ENCODE measurements at regions not wholly inside any gene's neighbourhood (a gene's known extent, or its start where the extent isn't known, plus 50 kb on each side); places are given as distances from the start of the nearest gene placed in this dataset.

DNA sequence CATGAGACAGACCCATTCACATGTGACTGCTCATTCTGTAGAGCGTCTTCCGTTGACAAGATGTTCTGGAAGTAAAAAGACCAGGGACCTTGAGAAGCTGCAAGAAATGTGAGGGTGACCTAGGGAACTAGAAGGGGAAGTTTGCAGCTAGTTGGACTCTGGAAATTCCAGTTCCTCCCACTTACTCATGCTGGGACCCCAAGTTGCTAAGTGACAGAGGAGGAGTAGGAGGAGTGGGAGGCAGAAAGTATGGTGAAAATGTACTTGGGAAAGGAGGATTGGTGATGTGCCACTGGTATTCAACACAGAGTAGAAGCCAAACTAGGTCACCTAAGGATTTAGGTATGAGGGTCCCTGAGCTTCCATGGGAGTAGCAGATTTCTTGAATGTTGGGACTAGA lies 132.4 kb downstream of the KCNA5 start:
- TF ChIP-seq EP300 (IDR thresholded peaks at IDR 0.05) = no peak
- TF ChIP-seq, protein P1, sequence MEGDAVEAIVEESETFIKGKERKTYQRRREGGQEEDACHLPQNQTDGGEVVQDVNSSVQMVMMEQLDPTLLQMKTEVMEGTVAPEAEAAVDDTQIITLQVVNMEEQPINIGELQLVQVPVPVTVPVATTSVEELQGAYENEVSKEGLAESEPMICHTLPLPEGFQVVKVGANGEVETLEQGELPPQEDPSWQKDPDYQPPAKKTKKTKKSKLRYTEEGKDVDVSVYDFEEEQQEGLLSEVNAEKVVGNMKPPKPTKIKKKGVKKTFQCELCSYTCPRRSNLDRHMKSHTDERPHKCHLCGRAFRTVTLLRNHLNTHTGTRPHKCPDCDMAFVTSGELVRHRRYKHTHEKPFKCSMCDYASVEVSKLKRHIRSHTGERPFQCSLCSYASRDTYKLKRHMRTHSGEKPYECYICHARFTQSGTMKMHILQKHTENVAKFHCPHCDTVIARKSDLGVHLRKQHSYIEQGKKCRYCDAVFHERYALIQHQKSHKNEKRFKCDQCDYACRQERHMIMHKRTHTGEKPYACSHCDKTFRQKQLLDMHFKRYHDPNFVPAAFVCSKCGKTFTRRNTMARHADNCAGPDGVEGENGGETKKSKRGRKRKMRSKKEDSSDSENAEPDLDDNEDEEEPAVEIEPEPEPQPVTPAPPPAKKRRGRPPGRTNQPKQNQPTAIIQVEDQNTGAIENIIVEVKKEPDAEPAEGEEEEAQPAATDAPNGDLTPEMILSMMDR (IDR thresholded peaks at IDR 0.05) = no peak
- TF ChIP-seq POLR2A (IDR thresholded peaks at IDR 0.05) = no peak
- no peak for TF ChIP-seq POLR2AphosphoS5 (IDR thresholded peaks at IDR 0.05)
- no peak for DNase-seq
- Histone ChIP-seq H3K36me3 (no peaks in the 10 kb centered on the region), H3K4me3 (no peak overlapping the region), H3K9me3 (no peaks in the 10 kb centered on the region), H3K4me1 (no peaks in the 10 kb centered on the region), H3K27me3 (peaks cover 0 to 7% (median 0%) of the 10 kb centered on the region in 3 donors), H3K27ac (no peak overlapping the region)
- intact Hi-C loops (cut with DNase I) = no loop called here
- 99% methylated on average over 2 of the region's 2 CpGs for WGBS, 2 donors

DNA sequence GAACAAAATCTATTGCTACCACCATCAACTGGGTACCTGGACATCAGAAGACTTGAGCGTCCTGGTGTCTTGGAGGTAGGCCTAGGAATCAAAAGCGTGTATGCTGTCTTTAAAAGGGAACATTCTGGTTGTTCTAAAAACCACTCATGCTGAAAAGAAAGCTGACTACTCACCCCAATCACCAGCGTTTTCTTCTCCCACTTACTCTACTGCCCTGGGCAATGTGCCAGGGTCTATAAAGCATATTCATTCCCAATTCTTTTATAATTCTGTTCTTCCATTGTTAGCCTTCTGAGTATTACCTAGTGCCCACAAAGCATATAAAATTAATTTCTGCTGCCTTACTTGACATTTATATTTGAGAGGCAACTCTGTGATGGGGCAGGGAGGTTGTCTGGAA lies 133.4 kb downstream of the KCNA5 start:
- Histone ChIP-seq H3K9me3 (no peaks in the 10 kb centered on the region), H3K4me3 (no peak overlapping the region), H3K27ac (no peak overlapping the region), H3K27me3 (peaks cover 0 to 2% (median 0%) of the 10 kb centered on the region in 3 donors), H3K36me3 (no peaks in the 10 kb centered on the region), H3K4me1 (no peaks in the 10 kb centered on the region)
- intact Hi-C loops (cut with DNase I) = no loop called here
- 28 to 63% methylated on average over 3 of the region's 3 CpGs for WGBS, 2 donors
- TF ChIP-seq, protein P1 (IDR thresholded peaks at IDR 0.05) = no peak
- TF ChIP-seq POLR2AphosphoS5 (IDR thresholded peaks at IDR 0.05) (no peak), EP300 (IDR thresholded peaks at IDR 0.05) (no peak), POLR2A (IDR thresholded peaks at IDR 0.05) (no peak)
- DNase-seq = no peak

DNA sequence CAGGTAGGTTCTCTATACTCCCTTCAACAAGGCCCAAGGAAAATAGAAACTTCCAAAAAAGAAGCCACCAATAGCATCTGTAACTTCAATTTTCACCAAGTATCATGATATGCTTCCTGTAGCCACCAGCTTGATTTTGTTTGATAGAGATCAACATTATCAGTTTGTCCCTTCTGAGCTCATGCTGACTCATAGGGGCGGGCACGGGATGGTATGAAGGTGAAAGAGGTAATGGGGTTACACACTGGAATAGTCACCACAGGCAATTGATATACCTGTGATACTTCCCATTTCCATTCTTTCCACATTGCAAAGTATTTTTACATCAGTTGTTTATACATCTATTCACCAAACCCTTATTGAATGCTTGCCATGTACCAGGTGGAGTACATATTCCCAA lies 134.1 kb downstream of the KCNA5 start:
- Histone ChIP-seq H3K9me3 (no peaks in the 10 kb centered on the region), H3K4me1 (no peaks in the 10 kb centered on the region), H3K27ac (no peak overlapping the region), H3K36me3 (no peaks in the 10 kb centered on the region), H3K27me3 (no peaks in the 10 kb centered on the region), H3K4me3 (no peak overlapping the region)
- WGBS, 2 donors = 85 to 90% methylated on average over 2 of the region's 2 CpGs
- no peak for DNase-seq
- intact Hi-C loops (cut with DNase I) = no loop called here
- no peak for TF ChIP-seq POLR2A (IDR thresholded peaks at IDR 0.05)
- TF ChIP-seq EP300 (IDR thresholded peaks at IDR 0.05) = no peak
- TF ChIP-seq, protein P1 (IDR thresholded peaks at IDR 0.05) = no peak
- no peak for TF ChIP-seq POLR2AphosphoS5 (IDR thresholded peaks at IDR 0.05)

DNA sequence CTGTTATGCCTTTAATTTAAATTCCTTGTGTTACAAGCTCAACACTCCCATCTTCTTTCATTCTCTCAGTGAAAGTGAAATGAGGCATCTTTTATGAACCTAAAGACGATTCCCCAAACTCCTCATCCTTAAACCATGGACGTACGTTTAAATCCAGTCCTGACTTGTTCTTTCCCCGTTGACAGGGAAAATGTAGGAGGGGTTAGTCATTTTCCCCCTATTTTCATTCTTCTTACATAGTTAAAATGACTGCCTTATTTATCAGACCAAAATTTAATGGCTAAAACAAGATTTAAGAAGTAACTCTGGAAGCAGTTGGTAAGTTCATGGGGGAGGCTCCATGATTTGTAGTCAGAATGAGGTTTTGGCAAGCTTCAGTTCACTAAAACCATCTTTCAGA lies 134.9 kb downstream of the KCNA5 start:
- DNase-seq = no peak
- no peaks in the 10 kb centered on the region for H3K9me3 ChIP-seq
- no peak for TF ChIP-seq EP300 (IDR thresholded peaks at IDR 0.05)
- TF ChIP-seq, protein P1 (IDR thresholded peaks at IDR 0.05) = no peak
- no peak for TF ChIP-seq POLR2A (IDR thresholded peaks at IDR 0.05)
- no peak for TF ChIP-seq POLR2AphosphoS5 (IDR thresholded peaks at IDR 0.05)
- no peak overlapping the region for H3K27ac ChIP-seq
- H3K27me3 ChIP-seq = no peaks in the 10 kb centered on the region
- WGBS, 2 donors = 92 to 93% methylated on average over 4 of the region's 4 CpGs
- H3K4me1 ChIP-seq = no peaks in the 10 kb centered on the region
- intact Hi-C loops (cut with DNase I) = no loop called here
- no peak overlapping the region for H3K4me3 ChIP-seq
- no peaks in the 10 kb centered on the region for H3K36me3 ChIP-seq

DNA sequence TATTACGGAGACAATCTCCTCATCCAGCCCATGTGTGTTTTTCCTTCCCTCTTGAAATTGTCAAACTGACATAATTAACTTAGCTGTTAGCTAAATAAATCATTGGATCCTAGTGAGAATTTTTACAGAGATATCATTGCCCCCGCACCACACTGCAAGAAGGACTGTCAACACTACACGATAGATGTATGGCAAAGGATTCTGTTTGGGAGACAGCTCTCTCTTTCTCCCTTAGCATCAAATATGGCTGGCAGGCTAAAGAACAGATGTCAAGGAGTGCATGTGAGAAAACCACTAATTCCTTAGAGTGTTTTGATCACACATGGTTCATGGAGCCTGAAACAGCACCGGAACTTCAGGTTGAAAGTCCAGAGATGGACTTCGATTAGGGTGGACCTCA lies 136.8 kb downstream of the KCNA5 start:
- H3K27me3 ChIP-seq = no peaks in the 10 kb centered on the region
- no peak for DNase-seq
- no peak overlapping the region for H3K4me3 ChIP-seq
- no peaks in the 10 kb centered on the region for H3K9me3 ChIP-seq
- no peaks in the 10 kb centered on the region for H3K36me3 ChIP-seq
- intact Hi-C loops (cut with DNase I) = no loop called here
- no peak overlapping the region for H3K27ac ChIP-seq
- no peak for TF ChIP-seq POLR2AphosphoS5 (IDR thresholded peaks at IDR 0.05)
- no peak for TF ChIP-seq POLR2A (IDR thresholded peaks at IDR 0.05)
- no peak for TF ChIP-seq EP300 (IDR thresholded peaks at IDR 0.05)
- TF ChIP-seq, protein P1 (IDR thresholded peaks at IDR 0.05) = no peak
- no peaks in the 10 kb centered on the region for H3K4me1 ChIP-seq
- 89 to 91% methylated on average over 5 of the region's 5 CpGs for WGBS, 2 donors

Data from sigmoid colon (tissue), 6 donors.